HG03045 (cell line): ENCODE measurements at regions not wholly inside any gene's neighbourhood (a gene's known extent, or its start where the extent isn't known, plus 50 kb on each side); places are given as distances from the start of the nearest gene placed in this dataset.

Experiments
- ATAC-seq: cut with Tn5 transposase; IDR thresholded peaks from one replicate; pipeline ENCODE4 v1.9.1; 2021; ENCODE audit warnings: mild to moderate bottlenecking, moderate library complexity; ENCODE audit not compliant: unreplicated experiment

DNA sequence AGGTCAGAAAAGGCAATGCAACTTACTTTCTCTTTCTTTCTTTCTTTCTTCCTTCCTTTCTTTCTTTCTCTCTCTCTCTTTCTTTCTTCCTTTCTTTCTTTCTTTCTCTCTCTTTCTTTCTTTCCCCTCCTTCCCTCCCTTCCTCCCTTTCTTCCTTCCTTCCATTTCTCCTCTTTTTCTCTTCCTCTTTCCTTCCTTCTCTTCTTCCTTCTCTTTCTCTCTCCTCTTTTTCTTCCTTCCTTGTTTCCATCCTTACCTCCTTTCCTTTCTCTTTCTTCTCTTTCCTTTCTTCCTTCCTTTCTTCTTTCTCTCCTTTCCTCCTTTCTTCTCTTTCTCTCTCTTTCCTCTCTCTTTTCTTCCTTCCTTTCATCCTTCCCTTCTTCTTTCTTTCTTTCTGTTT lies 819.8 kb upstream of the SOX9 start:
- ATAC-seq = no peak

DNA sequence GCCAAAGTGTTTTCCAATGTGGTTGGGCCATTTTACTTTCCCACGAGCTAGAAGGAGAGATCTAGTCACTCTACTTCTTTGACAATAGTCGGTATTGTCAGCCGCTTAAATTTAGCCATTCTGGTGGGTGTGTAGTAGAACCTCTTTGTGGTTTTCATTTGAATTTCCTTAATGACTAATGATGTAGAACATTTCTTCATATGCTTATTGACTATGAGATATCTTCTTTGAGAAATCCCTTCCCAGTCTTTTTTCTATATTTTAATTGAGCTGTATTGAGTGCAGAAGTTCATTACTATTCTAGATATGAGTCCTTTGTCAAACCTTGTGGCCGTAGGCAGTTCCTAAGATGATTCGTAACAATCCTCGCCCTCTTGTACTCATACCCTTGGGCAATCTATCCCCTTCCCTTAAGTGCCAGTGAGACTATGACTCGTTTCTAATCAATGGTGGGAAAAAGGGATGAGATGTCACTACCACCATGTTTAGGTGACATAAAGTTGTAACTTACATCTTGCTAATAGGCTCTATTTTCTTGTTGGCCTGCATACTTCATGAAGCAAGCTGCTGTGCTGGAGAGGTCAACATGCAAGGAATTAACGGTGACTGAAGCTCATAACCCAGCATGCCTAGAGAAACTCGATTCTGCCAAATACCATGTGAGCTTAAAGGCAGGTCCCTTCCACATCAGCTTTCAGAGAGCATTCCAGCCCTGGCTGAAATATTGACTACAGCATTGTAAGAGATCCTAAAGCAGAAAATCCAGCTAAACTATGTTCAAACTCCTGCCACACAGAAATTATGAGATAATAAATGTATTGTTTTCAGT lies 817.9 kb upstream of the SOX9 start:
- no peak for ATAC-seq

- ATAC-seq = no peak
These were observed 816.2 kb upstream of the SOX9 start for GRCh38 chr17:71304498-71305158.

DNA sequence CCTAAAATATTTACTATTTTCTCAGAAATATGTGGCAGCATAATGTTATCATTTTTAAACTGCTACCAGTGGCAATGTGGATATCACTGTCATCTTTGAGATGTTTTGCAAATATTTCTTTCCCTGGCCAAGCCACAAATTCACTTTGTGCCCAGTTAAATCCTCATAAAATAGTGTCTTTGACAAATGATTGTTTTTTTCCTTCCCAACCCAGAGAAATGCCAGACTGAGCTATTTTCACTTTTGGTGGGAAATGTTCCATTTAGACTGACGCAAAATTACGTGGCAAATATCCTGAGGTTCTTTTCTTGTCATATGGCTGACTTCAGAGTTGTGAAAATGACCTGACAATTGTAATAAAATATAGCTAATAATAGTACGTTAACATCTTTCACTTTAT lies 807.0 kb upstream of the SOX9 start:
- no peak for ATAC-seq

GRCh38 chr17:71315568-71315967 lies 805.3 kb upstream of the SOX9 start:
- ATAC-seq = no peak

GRCh38 chr17:71316176-71316897 lies 804.5 kb upstream of the SOX9 start:
- ATAC-seq = no peak

DNA sequence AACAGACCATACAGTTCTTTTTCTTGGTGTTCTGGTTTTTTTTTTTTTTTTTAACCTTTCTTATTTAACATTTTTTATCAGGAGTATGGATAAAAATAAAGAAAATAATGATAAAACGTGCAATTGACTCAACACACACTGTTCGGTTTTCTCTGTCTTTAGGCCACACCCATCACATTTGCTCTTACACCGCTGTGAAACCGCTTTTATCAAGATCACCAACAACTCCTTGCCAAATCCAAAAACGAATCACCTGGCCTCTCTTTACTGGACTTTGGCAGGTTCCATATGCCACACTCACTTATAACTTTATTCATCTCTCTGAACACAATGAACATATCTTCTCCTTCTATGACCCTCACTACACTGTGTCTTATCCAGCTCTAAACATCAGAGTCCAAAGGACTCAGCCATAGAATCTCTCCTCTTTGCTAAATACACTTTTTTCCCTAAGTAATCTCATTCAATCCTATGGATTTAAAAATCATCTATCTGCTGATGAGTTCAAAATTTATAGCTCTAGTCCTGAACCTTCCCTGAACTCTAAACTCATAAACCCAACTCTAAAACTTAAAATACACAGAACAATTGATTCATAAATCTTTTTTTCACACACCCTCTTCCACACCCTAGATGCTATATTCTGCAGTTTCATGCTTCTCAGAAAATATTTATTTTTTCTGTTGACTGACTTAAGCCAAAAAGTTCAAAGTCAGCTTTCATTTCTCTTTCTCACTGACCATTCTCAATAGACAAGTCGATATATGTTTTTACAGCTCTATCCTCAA lies 800.6 kb upstream of the SOX9 start:
- ATAC-seq = no peak

DNA sequence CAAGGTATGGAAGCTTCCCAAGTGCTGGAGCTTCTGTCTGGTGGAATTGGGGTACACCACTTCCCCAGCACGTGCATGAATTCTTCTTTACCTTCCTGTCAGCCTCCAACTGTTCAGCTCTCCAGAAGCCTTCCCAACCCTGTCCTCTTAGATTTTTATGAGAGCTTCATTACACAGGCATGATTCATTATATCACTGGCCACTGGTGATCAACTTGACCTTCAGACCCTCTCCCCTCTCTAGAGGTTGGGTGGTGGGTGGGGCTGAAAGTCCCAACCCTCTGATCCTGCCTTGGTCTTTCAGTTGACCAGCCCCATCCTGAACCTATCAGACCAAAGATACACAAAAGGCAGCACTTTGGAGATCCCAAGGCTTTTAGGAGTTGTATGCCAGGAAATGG lies 795.7 kb upstream of the SOX9 start:
- ATAC-seq = no peak

DNA sequence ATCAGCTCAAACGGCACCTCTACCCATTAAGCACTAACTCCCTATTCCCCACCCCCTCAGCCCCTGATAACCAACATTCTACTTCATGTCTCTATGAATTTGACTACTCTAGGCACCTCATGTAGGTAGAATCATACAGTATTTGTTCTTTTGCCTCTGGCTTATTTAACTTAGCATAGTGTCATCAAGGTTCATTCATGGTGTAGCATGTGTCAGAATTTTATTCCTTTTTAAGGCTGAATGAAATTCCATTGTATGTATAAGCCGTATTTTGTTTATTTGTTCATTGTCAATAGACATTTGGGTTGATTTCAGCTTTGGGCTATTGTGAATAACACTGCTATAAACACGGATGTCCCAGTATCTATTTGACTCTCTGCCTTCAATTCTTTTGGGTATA lies 794.9 kb upstream of the SOX9 start:
- ATAC-seq = no peak

GRCh38 chr17:71327376-71328059 lies 793.3 kb upstream of the SOX9 start:
- no peak for ATAC-seq

- no peak for ATAC-seq
These were observed 791.3 kb upstream of the SOX9 start for GRCh38 chr17:71329310-71330098.

- no peak for ATAC-seq
These were observed 790.8 kb upstream of the SOX9 start for GRCh38 chr17:71330099-71330375.

DNA sequence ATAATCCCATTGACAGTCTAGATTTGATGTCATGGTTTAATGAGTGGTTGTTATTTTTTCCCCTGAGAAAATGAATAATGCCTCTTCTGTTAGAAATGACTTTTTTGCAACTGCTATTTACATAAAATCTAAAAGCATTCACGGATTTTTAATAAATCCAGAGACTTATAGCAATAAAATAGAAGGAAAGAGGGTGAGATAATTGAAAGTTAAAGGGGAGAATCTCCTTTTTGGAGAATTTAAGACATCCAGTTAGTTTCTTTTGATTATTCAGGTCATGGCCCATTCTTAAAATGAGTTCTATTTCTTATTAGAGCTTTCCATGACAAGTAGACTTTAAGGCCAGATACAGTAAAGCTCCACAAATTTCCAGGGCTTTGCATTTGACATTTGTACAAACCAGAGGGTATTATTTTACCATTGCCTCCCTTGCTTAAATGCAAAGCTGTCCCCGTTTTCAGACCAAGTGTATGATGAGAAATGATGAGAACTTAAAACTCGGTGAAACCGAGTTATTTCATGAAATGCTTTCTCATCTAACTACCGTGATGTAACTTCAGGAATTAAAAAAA lies 789.0 kb upstream of the SOX9 start:
- no peak for ATAC-seq

- no peak for ATAC-seq
These were observed 786.6 kb upstream of the SOX9 start for GRCh38 chr17:71334048-71334751.

- no peak for ATAC-seq
These were observed 785.6 kb upstream of the SOX9 start for GRCh38 chr17:71335212-71335611.

GRCh38 chr17:71337938-71338337 lies 782.9 kb upstream of the SOX9 start:
- no peak for ATAC-seq

DNA sequence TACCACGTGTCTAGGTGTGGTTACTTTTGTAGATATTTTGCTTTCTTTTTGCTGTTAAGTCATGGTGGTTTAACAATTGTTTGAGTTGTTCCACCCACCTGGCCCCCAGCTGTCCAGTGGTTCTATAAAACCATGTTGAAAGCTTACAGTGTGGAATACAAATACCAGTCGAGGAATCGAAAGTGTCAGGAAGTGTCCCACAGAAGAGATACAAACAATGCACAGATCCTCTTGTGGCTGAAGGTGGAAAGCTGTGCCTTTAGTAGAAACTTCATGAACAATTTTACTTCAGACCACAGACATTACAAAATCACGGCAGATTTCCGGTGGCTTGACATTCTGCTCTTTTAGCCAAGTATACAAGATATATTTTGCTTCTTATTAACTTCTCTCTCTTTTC lies 782.4 kb upstream of the SOX9 start:
- ATAC-seq = no peak

DNA sequence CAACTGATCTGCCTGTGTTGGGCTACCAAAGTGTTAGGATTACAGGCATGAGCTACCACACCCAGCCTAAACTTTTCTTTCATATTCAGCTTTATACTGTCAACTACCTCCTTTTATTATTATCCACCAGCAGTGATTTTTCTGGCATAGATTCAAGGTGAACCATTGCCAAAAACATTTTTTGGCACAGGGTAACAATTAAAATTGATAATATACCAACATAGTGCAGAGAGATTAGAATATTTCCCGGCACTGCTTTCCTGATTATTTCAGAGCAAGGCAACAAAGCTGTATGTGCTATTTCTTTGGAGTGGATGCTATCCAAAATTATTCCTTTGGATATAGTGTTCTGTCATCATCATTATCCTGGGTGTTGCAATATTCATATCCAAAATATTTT lies 781.6 kb upstream of the SOX9 start:
- no peak for ATAC-seq

GRCh38 chr17:71342737-71343136 lies 778.1 kb upstream of the SOX9 start:
- ATAC-seq = no peak
